ENCODE measurements at regions not wholly inside any gene's neighbourhood (a gene's known extent, or its start where the extent isn't known, plus 50 kb on each side); places are given as distances from the start of the nearest gene placed in this dataset.

GRCh38 chr12:73362666-73363065 lies 1090.5 kb downstream of the TRHDE start:
- H3K4me2 ChIP-seq (ENCODE audit: control insufficient read depth, extremely low read depth, insufficient read depth, low read depth, low read length), result no peak overlapping the region
- no peaks in the 10 kb centered on the region for H3K9me3 ChIP-seq (ENCODE audit: control insufficient read depth, low read depth, low read length)
- no peak overlapping the region for H2AFZ ChIP-seq (ENCODE audit: control insufficient read depth, low read length)
- no peaks in the 10 kb centered on the region for H3K9me1 ChIP-seq (ENCODE audit: control insufficient read depth, extremely low read depth, insufficient read depth, low read length)
- FAIRE-seq (no peak), DNase-seq (ENCODE audit: low read depth, low spot score) (no peak)
- H3K36me3 ChIP-seq (ENCODE audit: control insufficient read depth in 2 of 2, extremely low read depth in 1 of 2, insufficient read depth in 2 of 2, low read length in 2 of 2), result no peaks in the 10 kb centered on the region
- H3K79me2 ChIP-seq (ENCODE audit: control insufficient read depth, insufficient read depth, low read length), result no peaks in the 10 kb centered on the region
- dilution Hi-C loops (cut with MboI; ENCODE audit: extremely low pct_ligation_motif_present, low sequenced_read_pairs), result no loop called here
- no peaks in the 10 kb centered on the region for H3K27me3 ChIP-seq (ENCODE audit: control insufficient read depth, extremely low read depth, insufficient read depth, low read length)
- no peak overlapping the region for H3K27ac ChIP-seq (ENCODE audit: control insufficient read depth, insufficient read depth, low read length)
- H3K4me3 ChIP-seq (ENCODE audit: control insufficient read depth in 2 of 3, extremely low read depth in 1 of 3, insufficient read depth in 2 of 3, low read depth in 1 of 3, low read length in 3 of 3), result no peak overlapping the region
- no peaks in the 10 kb centered on the region for H3K4me1 ChIP-seq (ENCODE audit: control insufficient read depth, extremely low read depth, insufficient read depth, low read length)
- H3K9ac ChIP-seq (ENCODE audit: control insufficient read depth, extremely low read depth, insufficient read depth, low read length), result no peak overlapping the region
- TF ChIP-seq, protein P1, sequence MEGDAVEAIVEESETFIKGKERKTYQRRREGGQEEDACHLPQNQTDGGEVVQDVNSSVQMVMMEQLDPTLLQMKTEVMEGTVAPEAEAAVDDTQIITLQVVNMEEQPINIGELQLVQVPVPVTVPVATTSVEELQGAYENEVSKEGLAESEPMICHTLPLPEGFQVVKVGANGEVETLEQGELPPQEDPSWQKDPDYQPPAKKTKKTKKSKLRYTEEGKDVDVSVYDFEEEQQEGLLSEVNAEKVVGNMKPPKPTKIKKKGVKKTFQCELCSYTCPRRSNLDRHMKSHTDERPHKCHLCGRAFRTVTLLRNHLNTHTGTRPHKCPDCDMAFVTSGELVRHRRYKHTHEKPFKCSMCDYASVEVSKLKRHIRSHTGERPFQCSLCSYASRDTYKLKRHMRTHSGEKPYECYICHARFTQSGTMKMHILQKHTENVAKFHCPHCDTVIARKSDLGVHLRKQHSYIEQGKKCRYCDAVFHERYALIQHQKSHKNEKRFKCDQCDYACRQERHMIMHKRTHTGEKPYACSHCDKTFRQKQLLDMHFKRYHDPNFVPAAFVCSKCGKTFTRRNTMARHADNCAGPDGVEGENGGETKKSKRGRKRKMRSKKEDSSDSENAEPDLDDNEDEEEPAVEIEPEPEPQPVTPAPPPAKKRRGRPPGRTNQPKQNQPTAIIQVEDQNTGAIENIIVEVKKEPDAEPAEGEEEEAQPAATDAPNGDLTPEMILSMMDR (optimal IDR thresholded peaks at IDR 0.05 in 1 of 3, IDR thresholded peaks at IDR 0.05 in 1 of 3, conservative IDR thresholded peaks at IDR 0.05 in 1 of 3; ENCODE audit: extremely low read depth in 1 of 3, insufficient read depth in 2 of 3, low read length in 3 of 3), result no peak
- TF ChIP-seq EZH2 (IDR thresholded peaks at IDR 0.05; ENCODE audit: low read length), result no peak
- H4K20me1 ChIP-seq (ENCODE audit: control insufficient read depth, extremely low read depth, insufficient read depth, low read length), result no peaks in the 10 kb centered on the region

DNA sequence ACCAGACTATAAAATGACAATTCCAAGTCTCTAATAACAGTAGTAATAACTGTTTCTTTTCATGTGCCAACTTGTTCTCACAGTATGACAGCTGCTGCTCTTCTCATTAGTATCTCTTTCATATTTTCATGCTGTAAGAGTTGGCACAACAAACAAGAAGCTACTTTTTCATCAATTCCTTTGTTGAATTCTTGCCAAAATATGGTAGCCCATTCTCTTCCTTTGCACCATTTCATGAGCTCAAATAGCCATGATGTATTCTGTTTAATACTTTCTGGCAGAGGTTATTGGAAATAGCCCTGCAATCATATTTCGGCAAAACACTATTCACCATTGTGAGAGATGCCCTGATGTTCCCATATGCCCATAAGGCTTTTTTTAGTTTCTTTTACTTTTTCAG lies 1100.7 kb downstream of the TRHDE start:
- H3K4me2 ChIP-seq (ENCODE audit: control insufficient read depth, extremely low read depth, insufficient read depth, low read depth, low read length), result no peak overlapping the region
- FAIRE-seq (no peak), DNase-seq (ENCODE audit: low read depth, low spot score) (no peak)
- no peaks in the 10 kb centered on the region for H3K27me3 ChIP-seq (ENCODE audit: control insufficient read depth, extremely low read depth, insufficient read depth, low read length)
- no peak overlapping the region for H3K27ac ChIP-seq (ENCODE audit: control insufficient read depth, insufficient read depth, low read length)
- H3K36me3 ChIP-seq (ENCODE audit: control insufficient read depth in 2 of 2, extremely low read depth in 1 of 2, insufficient read depth in 2 of 2, low read length in 2 of 2), result no peaks in the 10 kb centered on the region
- H3K9me3 ChIP-seq (ENCODE audit: control insufficient read depth, low read depth, low read length), result no peaks in the 10 kb centered on the region
- TF ChIP-seq, protein P1 (optimal IDR thresholded peaks at IDR 0.05 in 1 of 3, IDR thresholded peaks at IDR 0.05 in 1 of 3, conservative IDR thresholded peaks at IDR 0.05 in 1 of 3; ENCODE audit: extremely low read depth in 1 of 3, insufficient read depth in 2 of 3, low read length in 3 of 3), result no peak
- TF ChIP-seq EZH2 (IDR thresholded peaks at IDR 0.05; ENCODE audit: low read length), result no peak
- H3K9ac ChIP-seq (ENCODE audit: control insufficient read depth, extremely low read depth, insufficient read depth, low read length), result no peak overlapping the region
- no peaks in the 10 kb centered on the region for H3K4me1 ChIP-seq (ENCODE audit: control insufficient read depth, extremely low read depth, insufficient read depth, low read length)
- dilution Hi-C loops (cut with MboI; ENCODE audit: extremely low pct_ligation_motif_present, low sequenced_read_pairs), result no loop called here
- no peak overlapping the region for H3K4me3 ChIP-seq (ENCODE audit: control insufficient read depth in 2 of 3, extremely low read depth in 1 of 3, insufficient read depth in 2 of 3, low read depth in 1 of 3, low read length in 3 of 3)
- no peaks in the 10 kb centered on the region for H4K20me1 ChIP-seq (ENCODE audit: control insufficient read depth, extremely low read depth, insufficient read depth, low read length)
- H3K9me1 ChIP-seq (ENCODE audit: control insufficient read depth, extremely low read depth, insufficient read depth, low read length), result no peaks in the 10 kb centered on the region
- H2AFZ ChIP-seq (ENCODE audit: control insufficient read depth, low read length), result no peak overlapping the region
- no peaks in the 10 kb centered on the region for H3K79me2 ChIP-seq (ENCODE audit: control insufficient read depth, insufficient read depth, low read length)

Data from keratinocyte (primary cell).